Natural killer cell (primary cell): ENCODE measurements at regions not wholly inside any gene's neighbourhood (a gene's known extent, or its start where the extent isn't known, plus 50 kb on each side); places are given as distances from the start of the nearest gene placed in this dataset.

ENCODE experiments used
- ATAC-seq, 3 donors: fragments of 150-1000 bp in 2 of 3; fragments of 200-7000 bp in 1 of 3; cut with Tn5 transposase; 1 replicate in 1 of 3; 2 replicates in 2 of 3; pipeline ENCODE4 v1.10.0; 2021; ENCODE audit warnings: mild to moderate bottlenecking in 2 of 3, moderate library complexity in 2 of 3
- DNase-seq, 2 donors: peaks; one replicate each; pipeline versions ENCODE4 v3.0.0 to v3.0.0-alpha.2; 2013 to 2021; ENCODE audit warnings: mixed read lengths in 1 of 2
- H3K27ac ChIP-seq: one replicate; pipeline ENCODE4 v1.5.1; 2013; ENCODE audit warnings: mild to moderate bottlenecking, low read length
- H3K27me3 ChIP-seq: one replicate; pipeline ENCODE4 v1.6.1; 2013; ENCODE audit warnings: low read length; ENCODE audit not compliant: control insufficient read depth, insufficient read depth
- H3K36me3 ChIP-seq: one replicate; pipeline ENCODE4 v1.6.1; 2013; ENCODE audit warnings: low read length; ENCODE audit not compliant: control insufficient read depth, insufficient read depth
- H3K4me1 ChIP-seq: one replicate; pipeline ENCODE4 v1.6.1; 2013; ENCODE audit warnings: low read length; ENCODE audit not compliant: control insufficient read depth, insufficient read depth
- H3K4me3 ChIP-seq: one replicate; pipeline ENCODE4 v1.5.1; 2013; ENCODE audit warnings: low read length
- H3K9me3 ChIP-seq: one replicate; pipeline ENCODE4 v1.6.1; 2013; ENCODE audit warnings: low read length; ENCODE audit not compliant: control insufficient read depth, insufficient read depth
- H3K27ac Mint-ChIP-seq, 2 donors: one replicate each; pipeline ENCODE4 v1.8.0; 2022; ENCODE audit warnings: mild to moderate bottlenecking in 2 of 2, mixed read lengths in 2 of 2, moderate library complexity in 1 of 2
- H3K27me3 Mint-ChIP-seq, 2 donors: one replicate each; pipeline ENCODE4 v1.8.0; 2022; ENCODE audit warnings: low read depth in 2 of 2, mixed read lengths in 2 of 2
- H3K36me3 Mint-ChIP-seq: one replicate; pipeline ENCODE4 v1.8.0; 2022; ENCODE audit warnings: mixed read lengths
- H3K4me1 Mint-ChIP-seq, 2 donors: one replicate each; pipeline ENCODE4 v1.8.0; 2022; ENCODE audit warnings: mixed read lengths in 2 of 2
- H3K4me3 Mint-ChIP-seq: one replicate; pipeline ENCODE4 v1.8.0; 2022; ENCODE audit warnings: mild to moderate bottlenecking, moderate library complexity, mixed read lengths
- H3K9me3 Mint-ChIP-seq, 2 donors: one replicate each; pipeline ENCODE4 v1.8.0; 2022; ENCODE audit warnings: mixed read lengths in 2 of 2
- CTCF ChIP-seq: fragments of 200-600 bp; IDR thresholded peaks from one replicate; pipeline ENCODE4 v1.8.0; 2022; ENCODE audit warnings: antibody characterized with exemption
- WGBS: methylation state at CpG from one replicate; pipeline ENCODE4 v1.1.7; 2013; ENCODE audit warnings: missing lambda C conversion rate; ENCODE audit not compliant: insufficient coverage; 5-methylcytosine and 5-hydroxymethylcytosine counted together
- intact Hi-C: fragments of 100-400 bp; cut with micrococcal nuclease; formaldehyde crosslinking; loops from one replicate; pipeline ENCODE4 v1.14.2; 2022

GRCh38 chr3:20307383-20307782, 121.4 kb upstream of the SGO1 start:
- intact Hi-C loops: no loop called here
- peaks cover 3 to 4% of the 10 kb centered on the region in 2 donors for H3K4me1 Mint-ChIP-seq
- no peak overlapping the region for H3K27ac Mint-ChIP-seq
- H3K36me3 Mint-ChIP-seq: peaks cover 7% of the 10 kb centered on the region
- Histone ChIP-seq H3K36me3 (no peaks in the 10 kb centered on the region), H3K27ac (no peak overlapping the region), H3K4me3 (no peak overlapping the region), H3K4me1 (no peaks in the 10 kb centered on the region), H3K9me3 (no peaks in the 10 kb centered on the region), H3K27me3 (no peaks in the 10 kb centered on the region)
- no peak overlapping the region for H3K4me3 Mint-ChIP-seq
- DNase-seq (no peak), ATAC-seq (no peak)
- no peak for TF ChIP-seq CTCF
- no peaks in the 10 kb centered on the region for H3K27me3 Mint-ChIP-seq
- no peaks in the 10 kb centered on the region for H3K9me3 Mint-ChIP-seq

GRCh38 chr3:20305647-20306046, 119.6 kb upstream of the SGO1 start:
- Mint-ChIP-seq H3K27me3 (no peaks in the 10 kb centered on the region), H3K36me3 (peaks cover 7% of the 10 kb centered on the region), H3K4me1 (no peaks in the 10 kb centered on the region), H3K27ac (no peak overlapping the region), H3K9me3 (no peaks in the 10 kb centered on the region), H3K4me3 (no peak overlapping the region)
- no peak for TF ChIP-seq CTCF
- Histone ChIP-seq H3K27ac (no peak overlapping the region), H3K36me3 (no peaks in the 10 kb centered on the region), H3K9me3 (no peaks in the 10 kb centered on the region), H3K4me3 (no peak overlapping the region), H3K27me3 (no peaks in the 10 kb centered on the region), H3K4me1 (no peaks in the 10 kb centered on the region)
- intact Hi-C loops: no loop called here
- ATAC-seq: no peak
- no peak for DNase-seq
- 33% methylated on average over 2 of the region's 2 CpGs for WGBS

- intact Hi-C loops: no loop called here
- DNase-seq (no peak), ATAC-seq (no peak)
- Mint-ChIP-seq H3K27me3 (no peaks in the 10 kb centered on the region), H3K4me1 (no peaks in the 10 kb centered on the region), H3K36me3 (peaks cover 7% of the 10 kb centered on the region), H3K27ac (no peak overlapping the region), H3K4me3 (no peak overlapping the region), H3K9me3 (peaks cover 0 to 4% of the 10 kb centered on the region in 2 donors)
- H3K27ac ChIP-seq: no peak overlapping the region
- no peaks in the 10 kb centered on the region for H3K4me1 ChIP-seq
- no peaks in the 10 kb centered on the region for H3K9me3 ChIP-seq
- H3K27me3 ChIP-seq: no peaks in the 10 kb centered on the region
- H3K36me3 ChIP-seq: no peaks in the 10 kb centered on the region
- TF ChIP-seq CTCF: no peak
- 69% methylated on average over 6 of the region's 7 CpGs for WGBS
- no peak overlapping the region for H3K4me3 ChIP-seq
Observed at GRCh38 chr3:20302766-20303165, 116.8 kb upstream of the SGO1 start.

- H3K27ac Mint-ChIP-seq: no peak overlapping the region
- Histone ChIP-seq H3K4me3 (no peak overlapping the region), H3K27ac (no peak overlapping the region), H3K4me1 (no peaks in the 10 kb centered on the region), H3K9me3 (peaks cover 3% of the 10 kb centered on the region), H3K27me3 (no peaks in the 10 kb centered on the region), H3K36me3 (no peaks in the 10 kb centered on the region)
- no peak for DNase-seq
- no peak for TF ChIP-seq CTCF
- ATAC-seq: no peak
- H3K36me3 Mint-ChIP-seq: peaks cover 30% of the 10 kb centered on the region
- H3K4me3 Mint-ChIP-seq: no peak overlapping the region
- peaks cover 14 to 37% of the 10 kb centered on the region in 2 donors for H3K9me3 Mint-ChIP-seq
- no peaks in the 10 kb centered on the region for H3K27me3 Mint-ChIP-seq
- intact Hi-C loops: no loop called here
- H3K4me1 Mint-ChIP-seq: no peaks in the 10 kb centered on the region
Observed at GRCh38 chr3:20288050-20288449, 102.0 kb upstream of the SGO1 start.
